ENCODE measurements at regions not wholly inside any gene's neighbourhood (a gene's known extent, or its start where the extent isn't known, plus 50 kb on each side); places are given as distances from the start of the nearest gene placed in this dataset.

DNA sequence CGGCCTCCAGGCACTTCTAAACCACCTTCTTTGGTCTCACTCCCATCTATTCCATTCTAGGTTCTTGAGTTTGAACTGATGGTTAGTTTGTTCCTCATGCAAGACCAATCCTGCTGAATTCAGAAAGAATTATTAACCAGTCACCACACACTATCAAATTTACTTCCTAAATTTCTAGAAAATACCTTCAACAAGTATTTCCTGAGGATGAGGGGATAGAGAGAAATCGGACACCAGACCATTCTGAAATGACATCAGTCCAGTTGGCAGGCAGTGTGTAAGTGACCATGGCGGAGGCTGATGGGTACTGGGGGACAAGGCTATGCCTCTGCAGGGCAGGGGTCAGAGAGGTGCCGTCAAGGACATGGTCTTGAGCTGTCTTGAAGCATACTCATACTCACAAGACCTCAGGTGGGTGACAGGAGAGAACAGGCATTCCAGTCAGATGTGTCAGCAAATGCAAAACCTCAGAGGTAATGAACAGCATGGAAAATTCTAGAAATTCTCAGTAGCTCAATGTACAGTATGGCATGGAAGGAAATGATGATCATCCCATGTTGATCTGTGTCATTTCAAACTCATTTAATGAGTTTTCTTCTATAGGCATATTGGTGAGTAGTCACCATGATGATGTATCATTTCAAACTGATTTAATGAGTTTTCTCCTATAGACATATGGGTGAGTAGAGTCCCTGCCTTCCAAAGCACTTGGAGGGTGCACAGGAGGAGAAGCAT, 119.6 kb downstream of the DDX1 start:
- no peak for TF ChIP-seq SIN3A (IDR thresholded peaks at IDR 0.05; ENCODE audit: borderline replicate concordance, insufficient read depth, low read length)
- TF ChIP-seq, protein P1, sequence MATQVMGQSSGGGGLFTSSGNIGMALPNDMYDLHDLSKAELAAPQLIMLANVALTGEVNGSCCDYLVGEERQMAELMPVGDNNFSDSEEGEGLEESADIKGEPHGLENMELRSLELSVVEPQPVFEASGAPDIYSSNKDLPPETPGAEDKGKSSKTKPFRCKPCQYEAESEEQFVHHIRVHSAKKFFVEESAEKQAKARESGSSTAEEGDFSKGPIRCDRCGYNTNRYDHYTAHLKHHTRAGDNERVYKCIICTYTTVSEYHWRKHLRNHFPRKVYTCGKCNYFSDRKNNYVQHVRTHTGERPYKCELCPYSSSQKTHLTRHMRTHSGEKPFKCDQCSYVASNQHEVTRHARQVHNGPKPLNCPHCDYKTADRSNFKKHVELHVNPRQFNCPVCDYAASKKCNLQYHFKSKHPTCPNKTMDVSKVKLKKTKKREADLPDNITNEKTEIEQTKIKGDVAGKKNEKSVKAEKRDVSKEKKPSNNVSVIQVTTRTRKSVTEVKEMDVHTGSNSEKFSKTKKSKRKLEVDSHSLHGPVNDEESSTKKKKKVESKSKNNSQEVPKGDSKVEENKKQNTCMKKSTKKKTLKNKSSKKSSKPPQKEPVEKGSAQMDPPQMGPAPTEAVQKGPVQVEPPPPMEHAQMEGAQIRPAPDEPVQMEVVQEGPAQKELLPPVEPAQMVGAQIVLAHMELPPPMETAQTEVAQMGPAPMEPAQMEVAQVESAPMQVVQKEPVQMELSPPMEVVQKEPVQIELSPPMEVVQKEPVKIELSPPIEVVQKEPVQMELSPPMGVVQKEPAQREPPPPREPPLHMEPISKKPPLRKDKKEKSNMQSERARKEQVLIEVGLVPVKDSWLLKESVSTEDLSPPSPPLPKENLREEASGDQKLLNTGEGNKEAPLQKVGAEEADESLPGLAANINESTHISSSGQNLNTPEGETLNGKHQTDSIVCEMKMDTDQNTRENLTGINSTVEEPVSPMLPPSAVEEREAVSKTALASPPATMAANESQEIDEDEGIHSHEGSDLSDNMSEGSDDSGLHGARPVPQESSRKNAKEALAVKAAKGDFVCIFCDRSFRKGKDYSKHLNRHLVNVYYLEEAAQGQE (IDR thresholded peaks at IDR 0.05; ENCODE audit: insufficient read depth in 1 of 2, low read depth in 2 of 2, low read length in 2 of 2), result no peak
